ENCODE measurements at regions not wholly inside any gene's neighbourhood (a gene's known extent, or its start where the extent isn't known, plus 50 kb on each side); places are given as distances from the start of the nearest gene placed in this dataset.

DNA sequence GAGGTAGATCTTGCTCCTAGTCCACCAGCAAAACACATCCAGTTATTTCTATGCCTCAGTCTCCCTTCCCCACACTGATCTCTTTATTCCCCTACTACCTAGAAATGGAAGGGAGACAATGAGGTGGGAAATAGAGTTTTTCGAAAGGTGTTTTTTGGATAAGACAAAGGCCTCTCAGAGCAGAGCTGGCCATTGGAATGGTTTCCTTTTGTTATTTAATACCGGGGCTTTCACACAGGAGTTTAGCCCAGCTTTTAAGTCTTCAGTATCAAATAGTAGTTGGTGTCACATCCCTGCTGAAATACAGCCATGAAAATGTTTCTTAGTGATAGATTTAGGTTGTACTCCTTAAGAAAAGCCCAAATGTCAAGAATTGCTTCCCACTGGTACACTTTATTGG, 65.4 kb upstream of the B3GAT1 start (continued):
- TF ChIP-seq, protein P1, sequence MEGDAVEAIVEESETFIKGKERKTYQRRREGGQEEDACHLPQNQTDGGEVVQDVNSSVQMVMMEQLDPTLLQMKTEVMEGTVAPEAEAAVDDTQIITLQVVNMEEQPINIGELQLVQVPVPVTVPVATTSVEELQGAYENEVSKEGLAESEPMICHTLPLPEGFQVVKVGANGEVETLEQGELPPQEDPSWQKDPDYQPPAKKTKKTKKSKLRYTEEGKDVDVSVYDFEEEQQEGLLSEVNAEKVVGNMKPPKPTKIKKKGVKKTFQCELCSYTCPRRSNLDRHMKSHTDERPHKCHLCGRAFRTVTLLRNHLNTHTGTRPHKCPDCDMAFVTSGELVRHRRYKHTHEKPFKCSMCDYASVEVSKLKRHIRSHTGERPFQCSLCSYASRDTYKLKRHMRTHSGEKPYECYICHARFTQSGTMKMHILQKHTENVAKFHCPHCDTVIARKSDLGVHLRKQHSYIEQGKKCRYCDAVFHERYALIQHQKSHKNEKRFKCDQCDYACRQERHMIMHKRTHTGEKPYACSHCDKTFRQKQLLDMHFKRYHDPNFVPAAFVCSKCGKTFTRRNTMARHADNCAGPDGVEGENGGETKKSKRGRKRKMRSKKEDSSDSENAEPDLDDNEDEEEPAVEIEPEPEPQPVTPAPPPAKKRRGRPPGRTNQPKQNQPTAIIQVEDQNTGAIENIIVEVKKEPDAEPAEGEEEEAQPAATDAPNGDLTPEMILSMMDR (IDR thresholded peaks at IDR 0.05; ENCODE audit: control extremely low read depth in 1 of 3, insufficient read depth in 1 of 3, low read depth in 1 of 3, low read length in 3 of 3) = no peak
- TF ChIP-seq EZH2 (IDR thresholded peaks at IDR 0.05; ENCODE audit: low read depth, low read length, severe bottlenecking) (no peak), TBP (IDR thresholded peaks at IDR 0.05; ENCODE audit: low read depth, low read length) (no peak), SP1 (IDR thresholded peaks at IDR 0.05; ENCODE audit: low read depth, low read length) (no peak), KDM4A (IDR thresholded peaks at IDR 0.05; ENCODE audit: low read depth, low read length, severe bottlenecking) (no peak)
- TF ChIP-seq, protein P2, sequence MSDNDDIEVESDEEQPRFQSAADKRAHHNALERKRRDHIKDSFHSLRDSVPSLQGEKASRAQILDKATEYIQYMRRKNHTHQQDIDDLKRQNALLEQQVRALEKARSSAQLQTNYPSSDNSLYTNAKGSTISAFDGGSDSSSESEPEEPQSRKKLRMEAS (IDR thresholded peaks at IDR 0.05) = no peak
